ENCODE measurements at regions not wholly inside any gene's neighbourhood (a gene's known extent, or its start where the extent isn't known, plus 50 kb on each side); places are given as distances from the start of the nearest gene placed in this dataset.

DNA sequence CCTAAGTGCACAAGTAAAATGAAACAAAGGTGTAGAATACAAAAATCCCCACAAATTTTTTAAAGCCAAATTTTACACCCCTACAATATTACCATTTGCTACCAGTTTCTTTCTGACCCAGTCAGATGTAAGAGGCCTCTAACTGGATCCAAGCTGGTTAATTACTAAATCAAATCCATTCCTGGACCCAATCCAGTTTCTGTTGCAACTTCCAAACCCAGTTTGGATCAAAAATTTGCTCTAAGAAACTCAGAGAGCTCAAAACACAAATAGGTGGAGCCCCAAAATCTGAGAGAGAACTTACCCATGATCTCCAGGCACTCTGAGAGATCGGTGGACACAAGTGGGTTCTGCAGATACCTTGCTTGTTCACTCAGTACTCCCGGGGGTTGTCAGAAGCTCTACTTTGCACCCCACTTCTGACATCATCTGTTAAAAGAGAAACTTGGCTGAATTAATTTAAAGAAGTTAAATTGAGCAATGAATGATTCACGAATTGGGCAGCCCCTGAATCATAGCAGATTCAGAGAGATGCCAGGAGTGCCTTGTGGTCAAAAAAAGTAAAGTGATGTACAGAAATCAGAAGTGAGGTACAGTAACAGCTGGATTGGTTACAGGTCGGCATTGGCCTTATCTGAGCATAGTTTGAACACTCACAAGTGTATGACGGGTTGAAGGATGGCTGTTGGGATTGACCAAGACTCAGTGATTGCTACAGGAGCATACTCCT lies 448.0 kb downstream of the KCNT2 start:
- Histone ChIP-seq H3K18ac (ENCODE audit: low read length) (no peak overlapping the region), H3K4ac (ENCODE audit: low read depth, low read length) (no peak overlapping the region), H3K4me2 (ENCODE audit: low read length) (no peak overlapping the region), H3K27ac (ENCODE audit: low read depth, low read length) (no peak overlapping the region), H4K12ac (ENCODE audit: low read depth, low read length) (no peak overlapping the region), H2BK5ac (ENCODE audit: low read depth, low read length, poor library complexity) (no peak overlapping the region), H2AK5ac (ENCODE audit: low read length) (no peak overlapping the region), H2BK12ac (ENCODE audit: low read length) (no peak overlapping the region), H3K9me3 (ENCODE audit: insufficient read depth, low read depth, low read length) (no peaks in the 10 kb centered on the region), H3K27me3 (ENCODE audit: insufficient read depth, low read length) (no peaks in the 10 kb centered on the region), H3K9ac (ENCODE audit: low read length) (no peak overlapping the region), H3K79me2 (ENCODE audit: control insufficient read depth, insufficient read depth, low read length, poor library complexity) (no peaks in the 10 kb centered on the region), H3K4me1 (ENCODE audit: control insufficient read depth in 1 of 2, insufficient read depth in 2 of 2, low read length in 2 of 2) (no peaks in the 10 kb centered on the region), H2BK120ac (ENCODE audit: insufficient read depth, low read length, poor library complexity) (no peak overlapping the region), H3K14ac (ENCODE audit: low read length) (no peak overlapping the region), H3K23ac (ENCODE audit: low read length) (no peak overlapping the region), H2AFZ (ENCODE audit: insufficient read depth, low read length, poor library complexity) (no peak overlapping the region), H3K36me3 (ENCODE audit: control insufficient read depth in 1 of 2, insufficient read depth in 2 of 2, low read length in 2 of 2) (no peaks in the 10 kb centered on the region), H4K8ac (ENCODE audit: low read depth, low read length) (no peak overlapping the region), H3K79me1 (ENCODE audit: low read length) (no peaks in the 10 kb centered on the region), H4K91ac (ENCODE audit: low read depth, low read length) (no peak overlapping the region), H3K4me3 (ENCODE audit: low read depth, low read length) (no peak overlapping the region)
- no peak for DNase-seq
- no CpG with 5 or more reads among the region's 5 CpGs for WGBS (ENCODE audit: extremely low coverage, insufficient coverage, insufficient read length)

DNA sequence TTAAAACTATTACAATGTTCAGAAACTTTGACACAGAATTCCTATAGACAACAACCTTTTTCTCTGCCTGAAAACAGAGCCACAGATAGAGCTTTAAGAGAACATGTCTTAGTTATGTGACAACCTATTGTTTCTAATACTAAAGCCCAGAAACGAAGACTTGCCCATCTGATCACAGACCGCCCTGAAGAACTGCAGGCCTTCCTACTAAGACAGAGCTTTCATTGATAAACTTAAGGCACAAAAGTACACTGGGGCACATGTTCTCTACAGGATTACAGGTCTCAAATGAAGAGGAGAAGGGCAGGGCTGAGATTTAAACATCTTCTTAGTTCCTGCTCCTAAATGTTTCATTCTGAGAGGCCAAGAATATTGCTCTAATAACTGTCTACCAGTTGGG lies 452.7 kb downstream of the KCNT2 start:
- WGBS (ENCODE audit: extremely low coverage, insufficient coverage, insufficient read length): no CpG with 5 or more reads among the region's 2 CpGs
- Histone ChIP-seq H2BK12ac (ENCODE audit: low read length) (no peak overlapping the region), H3K18ac (ENCODE audit: low read length) (no peak overlapping the region), H2BK120ac (ENCODE audit: insufficient read depth, low read length, poor library complexity) (no peak overlapping the region), H3K14ac (ENCODE audit: low read length) (no peak overlapping the region), H3K23ac (ENCODE audit: low read length) (no peak overlapping the region), H4K12ac (ENCODE audit: low read depth, low read length) (no peak overlapping the region), H3K4me2 (ENCODE audit: low read length) (no peak overlapping the region), H3K27me3 (ENCODE audit: insufficient read depth, low read length) (no peaks in the 10 kb centered on the region), H3K36me3 (ENCODE audit: control insufficient read depth in 1 of 2, insufficient read depth in 2 of 2, low read length in 2 of 2) (no peaks in the 10 kb centered on the region), H4K8ac (ENCODE audit: low read depth, low read length) (no peak overlapping the region), H2AFZ (ENCODE audit: insufficient read depth, low read length, poor library complexity) (no peak overlapping the region), H3K9ac (ENCODE audit: low read length) (no peak overlapping the region), H3K9me3 (ENCODE audit: insufficient read depth, low read depth, low read length) (no peaks in the 10 kb centered on the region), H3K79me1 (ENCODE audit: low read length) (no peaks in the 10 kb centered on the region), H3K4me1 (ENCODE audit: control insufficient read depth in 1 of 2, insufficient read depth in 2 of 2, low read length in 2 of 2) (no peaks in the 10 kb centered on the region), H3K27ac (ENCODE audit: low read depth, low read length) (no peak overlapping the region), H3K4me3 (ENCODE audit: low read depth, low read length) (no peak overlapping the region), H3K4ac (ENCODE audit: low read depth, low read length) (no peak overlapping the region), H3K79me2 (ENCODE audit: control insufficient read depth, insufficient read depth, low read length, poor library complexity) (no peaks in the 10 kb centered on the region), H4K91ac (ENCODE audit: low read depth, low read length) (no peak overlapping the region), H2BK5ac (ENCODE audit: low read depth, low read length, poor library complexity) (no peak overlapping the region), H2AK5ac (ENCODE audit: low read length) (no peak overlapping the region)
- no peak for DNase-seq

DNA sequence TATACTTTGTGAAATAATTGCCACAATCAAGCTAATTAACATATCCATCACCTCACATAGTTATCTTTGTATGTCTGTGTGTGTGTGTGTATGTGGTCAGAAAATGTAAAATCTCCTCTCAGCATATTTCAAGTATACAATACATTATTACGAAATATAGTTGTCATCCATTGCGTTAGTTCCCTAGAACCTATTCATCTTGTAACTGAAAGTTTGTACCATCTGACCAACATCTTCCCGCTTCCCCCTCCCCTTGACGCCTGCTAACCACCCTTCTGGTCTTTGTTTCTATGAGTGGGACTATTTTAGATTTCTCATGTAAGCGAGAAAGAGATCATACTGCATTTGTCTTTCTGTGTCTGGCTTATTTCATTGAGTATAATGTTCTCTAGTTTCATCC lies 455.3 kb downstream of the KCNT2 start:
- Histone ChIP-seq H3K18ac (ENCODE audit: low read length) (no peak overlapping the region), H3K79me2 (ENCODE audit: control insufficient read depth, insufficient read depth, low read length, poor library complexity) (no peaks in the 10 kb centered on the region), H3K36me3 (ENCODE audit: control insufficient read depth in 1 of 2, insufficient read depth in 2 of 2, low read length in 2 of 2) (no peaks in the 10 kb centered on the region), H3K27me3 (ENCODE audit: insufficient read depth, low read length) (no peaks in the 10 kb centered on the region), H3K4me3 (ENCODE audit: low read depth, low read length) (no peak overlapping the region), H3K4me1 (ENCODE audit: control insufficient read depth in 1 of 2, insufficient read depth in 2 of 2, low read length in 2 of 2) (no peaks in the 10 kb centered on the region), H2BK120ac (ENCODE audit: insufficient read depth, low read length, poor library complexity) (no peak overlapping the region), H3K23ac (ENCODE audit: low read length) (no peak overlapping the region), H4K8ac (ENCODE audit: low read depth, low read length) (no peak overlapping the region), H2AFZ (ENCODE audit: insufficient read depth, low read length, poor library complexity) (no peak overlapping the region), H3K79me1 (ENCODE audit: low read length) (no peaks in the 10 kb centered on the region), H3K27ac (ENCODE audit: low read depth, low read length) (no peak overlapping the region), H2BK5ac (ENCODE audit: low read depth, low read length, poor library complexity) (no peak overlapping the region), H3K9ac (ENCODE audit: low read length) (no peak overlapping the region), H3K14ac (ENCODE audit: low read length) (no peak overlapping the region), H2BK12ac (ENCODE audit: low read length) (no peak overlapping the region), H3K4ac (ENCODE audit: low read depth, low read length) (no peak overlapping the region), H4K91ac (ENCODE audit: low read depth, low read length) (no peak overlapping the region), H3K9me3 (ENCODE audit: insufficient read depth, low read depth, low read length) (no peaks in the 10 kb centered on the region), H2AK5ac (ENCODE audit: low read length) (no peak overlapping the region), H4K12ac (ENCODE audit: low read depth, low read length) (no peak overlapping the region), H3K4me2 (ENCODE audit: low read length) (no peak overlapping the region)
- DNase-seq: no peak
- no CpG with 5 or more reads among the region's 5 CpGs for WGBS (ENCODE audit: extremely low coverage, insufficient coverage, insufficient read length)

DNA sequence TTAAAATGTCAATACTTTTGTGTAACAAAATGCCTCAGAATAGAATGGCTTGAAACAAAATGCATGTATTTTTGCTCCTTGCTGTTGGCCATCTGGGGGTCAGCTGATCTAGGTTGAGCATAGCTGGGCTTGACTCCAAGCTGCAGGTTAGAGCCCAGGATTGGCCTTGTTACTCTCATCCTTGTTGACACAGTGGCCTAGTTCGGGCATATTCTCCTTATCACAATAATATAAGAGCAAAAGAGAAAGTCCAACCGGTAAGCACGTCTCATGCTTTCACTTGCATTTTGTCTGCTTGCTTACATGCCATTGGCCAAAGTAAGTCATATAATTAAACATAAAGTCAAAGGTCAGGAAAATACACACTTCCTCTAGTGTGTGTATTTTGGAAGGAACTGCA lies 456.2 kb downstream of the KCNT2 start:
- no peak overlapping the region for H2AK5ac ChIP-seq (ENCODE audit: low read length)
- WGBS (ENCODE audit: extremely low coverage, insufficient coverage, insufficient read length): no CpG with 5 or more reads among the region's 3 CpGs
- H3K79me2 ChIP-seq (ENCODE audit: control insufficient read depth, insufficient read depth, low read length, poor library complexity): no peaks in the 10 kb centered on the region
- H3K9ac ChIP-seq (ENCODE audit: low read length): no peak overlapping the region
- H2AFZ ChIP-seq (ENCODE audit: insufficient read depth, low read length, poor library complexity): no peak overlapping the region
- no peak overlapping the region for H3K4me2 ChIP-seq (ENCODE audit: low read length)
- no peak overlapping the region for H3K4me3 ChIP-seq (ENCODE audit: low read depth, low read length)
- no peak for DNase-seq
- no peak overlapping the region for H2BK120ac ChIP-seq (ENCODE audit: insufficient read depth, low read length, poor library complexity)
- H3K27me3 ChIP-seq (ENCODE audit: insufficient read depth, low read length): no peaks in the 10 kb centered on the region
- no peaks in the 10 kb centered on the region for H3K9me3 ChIP-seq (ENCODE audit: insufficient read depth, low read depth, low read length)
- H2BK5ac ChIP-seq (ENCODE audit: low read depth, low read length, poor library complexity): no peak overlapping the region
- no peaks in the 10 kb centered on the region for H3K79me1 ChIP-seq (ENCODE audit: low read length)
- H3K36me3 ChIP-seq (ENCODE audit: control insufficient read depth in 1 of 2, insufficient read depth in 2 of 2, low read length in 2 of 2): no peaks in the 10 kb centered on the region
- H3K4ac ChIP-seq (ENCODE audit: low read depth, low read length): no peak overlapping the region
- H3K14ac ChIP-seq (ENCODE audit: low read length): no peak overlapping the region
- H2BK12ac ChIP-seq (ENCODE audit: low read length): no peak overlapping the region
- no peaks in the 10 kb centered on the region for H3K4me1 ChIP-seq (ENCODE audit: control insufficient read depth in 1 of 2, insufficient read depth in 2 of 2, low read length in 2 of 2)
- H4K91ac ChIP-seq (ENCODE audit: low read depth, low read length): no peak overlapping the region
- no peak overlapping the region for H3K27ac ChIP-seq (ENCODE audit: low read depth, low read length)
- no peak overlapping the region for H3K23ac ChIP-seq (ENCODE audit: low read length)
- no peak overlapping the region for H4K12ac ChIP-seq (ENCODE audit: low read depth, low read length)
- H4K8ac ChIP-seq (ENCODE audit: low read depth, low read length): no peak overlapping the region
- no peak overlapping the region for H3K18ac ChIP-seq (ENCODE audit: low read length)
